Cardiac fibroblast (primary cell): ENCODE measurements at regions not wholly inside any gene's neighbourhood (a gene's known extent, or its start where the extent isn't known, plus 50 kb on each side); places are given as distances from the start of the nearest gene placed in this dataset.

ENCODE experiments used
- DNase-seq, 2 donors: peaks; one replicate each; pipeline versions ENCODE4 v3.0.0 to v3.0.0-alpha.2; 2010; ENCODE audit warnings: low read depth in 2 of 2
- H3K4me3 ChIP-seq, 2 donors: replicated peaks in 1 of 2; 1 replicate in 1 of 2; 2 replicates in 1 of 2; pipeline ENCODE4 v1.5.1; 2011; ENCODE audit warnings: low read depth in 2 of 2, low read length in 2 of 2, mild to moderate bottlenecking in 2 of 2, moderate library complexity in 1 of 2
- CTCF ChIP-seq: IDR thresholded peaks from one replicate; pipeline ENCODE4 v1.5.1; 2011; ENCODE audit warnings: low read depth, mild to moderate bottlenecking, low read length, inconsistent platforms

- TF ChIP-seq CTCF = no peak
- no peak for DNase-seq
- H3K4me3 ChIP-seq = no peak overlapping the region
These were observed 140.3 kb downstream of the ANKRD60 start for GRCh38 chr20:58088105-58088504.

GRCh38 chr20:58087562-58087858 lies 140.9 kb downstream of the ANKRD60 start:
- no peak overlapping the region for H3K4me3 ChIP-seq
- DNase-seq = no peak
- TF ChIP-seq CTCF = no peak

GRCh38 chr20:58086763-58087561 lies 141.5 kb downstream of the ANKRD60 start:
- TF ChIP-seq CTCF = peak; percentile 87
- no peak overlapping the region for H3K4me3 ChIP-seq
- DNase-seq = peak; percentile 49 to 56

GRCh38 chr20:58084966-58085365 lies 143.5 kb downstream of the ANKRD60 start:
- no peak for TF ChIP-seq CTCF

GRCh38 chr20:58084566-58084965 lies 143.9 kb downstream of the ANKRD60 start:
- no peak for TF ChIP-seq CTCF
- H3K4me3 ChIP-seq = no peak overlapping the region
- no peak for DNase-seq

More at GRCh38 chr20:58084966-58085365, 143.5 kb downstream of the ANKRD60 start:
- DNase-seq = no peak
- no peak overlapping the region for H3K4me3 ChIP-seq

GRCh38 chr20:58081846-58082245 lies 146.6 kb downstream of the ANKRD60 start:
- peak; percentile 18 to 28 for DNase-seq
- no peak for TF ChIP-seq CTCF
- H3K4me3 ChIP-seq = no peak overlapping the region
